ENCODE measurements at regions not wholly inside any gene's neighbourhood (a gene's known extent, or its start where the extent isn't known, plus 50 kb on each side); places are given as distances from the start of the nearest gene placed in this dataset.

DNA sequence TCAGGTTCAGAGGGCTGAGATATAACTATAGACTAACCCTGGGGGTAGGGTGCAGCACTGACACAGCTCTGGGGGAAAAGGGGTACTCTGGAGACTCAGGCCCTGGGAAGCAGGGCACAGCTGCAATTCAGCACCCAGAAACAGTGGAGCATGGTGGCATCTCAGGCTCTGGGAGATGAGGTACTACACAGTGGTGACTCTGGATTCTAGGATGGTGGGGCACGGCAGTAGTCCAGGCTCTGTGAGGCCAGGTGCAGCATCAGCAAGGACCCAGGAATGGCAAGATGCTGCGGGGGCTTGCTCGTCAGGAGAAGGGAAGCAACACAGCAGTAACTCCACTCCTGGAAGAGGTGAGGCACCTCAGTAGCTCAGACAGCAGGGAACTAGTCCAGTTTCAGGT is 271.5 kb upstream of the MOCS1 start:
- Histone ChIP-seq H3K27ac (ENCODE audit: low read depth in 2 of 2, low read length in 1 of 2) (no peak overlapping the region), H3K79me2 (ENCODE audit: insufficient read depth) (no peaks in the 10 kb centered on the region), H3K4me2 (no peak overlapping the region), H3F3A (replicated peaks; ENCODE audit: insufficient read depth) (no peaks in the 10 kb centered on the region), H3K4me1 (ENCODE audit: control insufficient read depth in 1 of 2, insufficient read depth in 2 of 2, low read depth in 1 of 2, low read length in 1 of 2) (peaks cover 0 to 5% of the 10 kb centered on the region in 2 experiments; a peak in 1 of 4 replicates), H3K9me2 (no peaks in the 10 kb centered on the region), H3K27me3 (ENCODE audit: insufficient read depth) (no peaks in the 10 kb centered on the region), H4K20me1 (ENCODE audit: insufficient read depth) (no peaks in the 10 kb centered on the region), H3K9ac (no peak overlapping the region), H3K36me3 (replicated peaks in 1 of 2; ENCODE audit: control insufficient read depth in 1 of 2, insufficient read depth in 2 of 2, low read length in 1 of 2) (no peaks in the 10 kb centered on the region), H3K4me3 (ENCODE audit: low read depth in 2 of 2, low read length in 1 of 2) (no peak overlapping the region), H3K9me3 (peaks cover 14% of the 10 kb centered on the region; the same call in 1 of the 2 replicates), H2AFZ (ENCODE audit: low read depth) (no peak overlapping the region)
- ChIA-PET CTCF (no interaction called here), POLR2A (no interaction called here)
- no peak for DNase-seq
- TF ChIP-seq MXI1 (IDR thresholded peaks at IDR 0.05; ENCODE audit: low read depth, low read length) (no peak), NFIC (IDR thresholded peaks at IDR 0.05; ENCODE audit: borderline replicate concordance) (no peak), CHD2 (IDR thresholded peaks at IDR 0.05; ENCODE audit: low read length, partially characterized antibody) (no peak), EZH2phosphoT487 (IDR thresholded peaks at IDR 0.05; ENCODE audit: borderline replicate concordance, low read depth) (no peak), TAF1 (IDR thresholded peaks at IDR 0.05; ENCODE audit: borderline replicate concordance, low read depth, low read length) (no peak), FOXM1 (IDR thresholded peaks at IDR 0.05; ENCODE audit: low read depth) (no peak), SIN3A (IDR thresholded peaks at IDR 0.05; ENCODE audit: borderline replicate concordance, low read depth, low read length) (no peak), ELF1 (IDR thresholded peaks at IDR 0.05) (no peak), USF1 (IDR thresholded peaks at IDR 0.05; ENCODE audit: borderline replicate concordance, low read depth) (no peak), MEF2A (IDR thresholded peaks at IDR 0.05; ENCODE audit: borderline replicate concordance, low read depth) (no peak), TEAD4 (IDR thresholded peaks at IDR 0.05; ENCODE audit: borderline replicate concordance, insufficient read depth) (no peak)
- TF ChIP-seq, protein P1, sequence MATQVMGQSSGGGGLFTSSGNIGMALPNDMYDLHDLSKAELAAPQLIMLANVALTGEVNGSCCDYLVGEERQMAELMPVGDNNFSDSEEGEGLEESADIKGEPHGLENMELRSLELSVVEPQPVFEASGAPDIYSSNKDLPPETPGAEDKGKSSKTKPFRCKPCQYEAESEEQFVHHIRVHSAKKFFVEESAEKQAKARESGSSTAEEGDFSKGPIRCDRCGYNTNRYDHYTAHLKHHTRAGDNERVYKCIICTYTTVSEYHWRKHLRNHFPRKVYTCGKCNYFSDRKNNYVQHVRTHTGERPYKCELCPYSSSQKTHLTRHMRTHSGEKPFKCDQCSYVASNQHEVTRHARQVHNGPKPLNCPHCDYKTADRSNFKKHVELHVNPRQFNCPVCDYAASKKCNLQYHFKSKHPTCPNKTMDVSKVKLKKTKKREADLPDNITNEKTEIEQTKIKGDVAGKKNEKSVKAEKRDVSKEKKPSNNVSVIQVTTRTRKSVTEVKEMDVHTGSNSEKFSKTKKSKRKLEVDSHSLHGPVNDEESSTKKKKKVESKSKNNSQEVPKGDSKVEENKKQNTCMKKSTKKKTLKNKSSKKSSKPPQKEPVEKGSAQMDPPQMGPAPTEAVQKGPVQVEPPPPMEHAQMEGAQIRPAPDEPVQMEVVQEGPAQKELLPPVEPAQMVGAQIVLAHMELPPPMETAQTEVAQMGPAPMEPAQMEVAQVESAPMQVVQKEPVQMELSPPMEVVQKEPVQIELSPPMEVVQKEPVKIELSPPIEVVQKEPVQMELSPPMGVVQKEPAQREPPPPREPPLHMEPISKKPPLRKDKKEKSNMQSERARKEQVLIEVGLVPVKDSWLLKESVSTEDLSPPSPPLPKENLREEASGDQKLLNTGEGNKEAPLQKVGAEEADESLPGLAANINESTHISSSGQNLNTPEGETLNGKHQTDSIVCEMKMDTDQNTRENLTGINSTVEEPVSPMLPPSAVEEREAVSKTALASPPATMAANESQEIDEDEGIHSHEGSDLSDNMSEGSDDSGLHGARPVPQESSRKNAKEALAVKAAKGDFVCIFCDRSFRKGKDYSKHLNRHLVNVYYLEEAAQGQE (IDR thresholded peaks at IDR 0.05; ENCODE audit: low read depth, low read length), result no peak
- TF ChIP-seq, protein P2, sequence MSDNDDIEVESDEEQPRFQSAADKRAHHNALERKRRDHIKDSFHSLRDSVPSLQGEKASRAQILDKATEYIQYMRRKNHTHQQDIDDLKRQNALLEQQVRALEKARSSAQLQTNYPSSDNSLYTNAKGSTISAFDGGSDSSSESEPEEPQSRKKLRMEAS (IDR thresholded peaks at IDR 0.05; ENCODE audit: low read depth), result no peak
- TF ChIP-seq, protein P3, sequence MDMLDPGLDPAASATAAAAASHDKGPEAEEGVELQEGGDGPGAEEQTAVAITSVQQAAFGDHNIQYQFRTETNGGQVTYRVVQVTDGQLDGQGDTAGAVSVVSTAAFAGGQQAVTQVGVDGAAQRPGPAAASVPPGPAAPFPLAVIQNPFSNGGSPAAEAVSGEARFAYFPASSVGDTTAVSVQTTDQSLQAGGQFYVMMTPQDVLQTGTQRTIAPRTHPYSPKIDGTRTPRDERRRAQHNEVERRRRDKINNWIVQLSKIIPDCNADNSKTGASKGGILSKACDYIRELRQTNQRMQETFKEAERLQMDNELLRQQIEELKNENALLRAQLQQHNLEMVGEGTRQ (IDR thresholded peaks at IDR 0.05; ENCODE audit: borderline replicate concordance, low read depth, low read length), result no peak
- 0% methylated on average over 2 of the region's 3 CpGs for WGBS (ENCODE audit: low lambda C conversion rate)
